ENCODE measurements at regions not wholly inside any gene's neighbourhood (a gene's known extent, or its start where the extent isn't known, plus 50 kb on each side); places are given as distances from the start of the nearest gene placed in this dataset.

GRCh38 chr22:49553076-49553475 lies 274.6 kb downstream of the BRD1 start:
- H3K4me2 ChIP-seq (ENCODE audit: low read depth, low read length), result no peak overlapping the region
- POLR2A ChIA-PET (ENCODE audit: unreplicated experiment), result no interaction called here
- no peak overlapping the region for H2BK5ac ChIP-seq (ENCODE audit: low read depth, low read length, poor library complexity, severe bottlenecking)
- H3K23ac ChIP-seq (ENCODE audit: low read depth, low read length), result no peak overlapping the region
- no peak overlapping the region for H4K91ac ChIP-seq (ENCODE audit: insufficient read depth, low read depth, low read length)
- H3K14ac ChIP-seq (replicated peaks; ENCODE audit: low read depth, low read length), result no peak overlapping the region
- CTCF ChIA-PET, result no interaction called here
- no peak for ATAC-seq (ENCODE audit: low read depth)
- H2BK120ac ChIP-seq (ENCODE audit: low read depth, low read length), result no peak overlapping the region
- dilution Hi-C loops (cut with HindIII; ENCODE audit: low sequenced_read_pairs, unreplicated experiment) (no loop called here), intact Hi-C loops (cut with micrococcal nuclease) (no loop called here), in situ Hi-C loops (cut with MboI; ENCODE audit: low sequenced_read_pairs) (no loop called here)
- H2AFZ ChIP-seq (replicated peaks; ENCODE audit: low read length, poor library complexity), result no peak overlapping the region
- H3K18ac ChIP-seq (ENCODE audit: low read depth, low read length), result no peak overlapping the region
- no peak overlapping the region for H2AK9ac ChIP-seq (replicated peaks; ENCODE audit: low read depth, low read length, poor library complexity)
- no peak overlapping the region for H3K27ac ChIP-seq (ENCODE audit: insufficient read depth, low read length)
- no peaks in the 10 kb centered on the region for H3K36me3 ChIP-seq (ENCODE audit: control insufficient read depth, insufficient read depth, low read length)
- no peak overlapping the region for H2BK20ac ChIP-seq (ENCODE audit: low read depth, low read length)
- no peak overlapping the region for H4K8ac ChIP-seq (ENCODE audit: low read depth in 2 of 2, low read length in 2 of 2)
- no peak overlapping the region for H2AK5ac ChIP-seq (ENCODE audit: low read depth, low read length)
- H2BK15ac ChIP-seq (ENCODE audit: low read depth, low read length), result no peak overlapping the region
- H3K56ac ChIP-seq (ENCODE audit: extremely low read depth, insufficient read depth, low read length), result no peak overlapping the region
- H3K9ac ChIP-seq (ENCODE audit: low read depth, low read length), result no peak overlapping the region
- no peaks in the 10 kb centered on the region for H3K4me1 ChIP-seq (ENCODE audit: control insufficient read depth, insufficient read depth, low read length)
- H3K79me1 ChIP-seq (ENCODE audit: low read depth in 1 of 2, low read length in 2 of 2), result no peaks in the 10 kb centered on the region
- no peak overlapping the region for H3K4me3 ChIP-seq (ENCODE audit: insufficient read depth, low read depth, low read length)
- H3K4ac ChIP-seq (ENCODE audit: low read depth, low read length), result no peak overlapping the region
- H3K9me1 ChIP-seq (ENCODE audit: insufficient read depth, low read length), result no peaks in the 10 kb centered on the region
- H3K9me3 ChIP-seq (ENCODE audit: control insufficient read depth, insufficient read depth, low read length), result peaks cover 65% of the 10 kb centered on the region
- DNase-seq, result no peak
- no peak overlapping the region for H4K5ac ChIP-seq (ENCODE audit: low read depth, low read length)
- 37% methylated on average over 3 of the region's 11 CpGs; no CpG with 5 or more reads in 1 of the 2 experiments for WGBS, 2 experiments (ENCODE audit: extremely low coverage in 2 of 2, insufficient read length in 1 of 2)
- TF ChIP-seq ELK1 (IDR thresholded peaks at IDR 0.05; ENCODE audit: borderline replicate concordance, low read depth, low read length), result no peak
- no peak for TF ChIP-seq MXI1 (IDR thresholded peaks at IDR 0.05; ENCODE audit: borderline replicate concordance, low read depth, low read length)
- no peaks in the 10 kb centered on the region for H4K20me1 ChIP-seq (ENCODE audit: insufficient read depth, low read length)
- no peaks in the 10 kb centered on the region for H3K27me3 ChIP-seq (ENCODE audit: control insufficient read depth, insufficient read depth, low read length)
- BruUV-seq (replicated peaks), result no TSS peak

All from IMR-90 (cell line).